RWPE2 (cell line): ENCODE measurements at regions not wholly inside any gene's neighbourhood (a gene's known extent, or its start where the extent isn't known, plus 50 kb on each side); places are given as distances from the start of the nearest gene placed in this dataset.

ENCODE experiments used
- ATAC-seq: fragments of 200-7000 bp; cut with Tn5 transposase; 3 replicates; pipeline ENCODE4 v1.9.1; 2021; ENCODE audit warnings: low read depth
- DNase-seq: peaks from one replicate; pipeline ENCODE4 v3.0.0-alpha.2; 2020; ENCODE audit warnings: low spot score
- H3K27ac ChIP-seq: fragments of 450-650 bp; 2 replicates; pipeline ENCODE4 v1.5.1; 2017; ENCODE audit warnings: mild to moderate bottlenecking; ENCODE audit not compliant: poor library complexity, severe bottlenecking
- H3K27me3 ChIP-seq: fragments of 250-450 bp; sonication (Bioruptor Pico); 2 replicates; pipeline ENCODE4 v1.5.1; 2021; ENCODE audit warnings: mild to moderate bottlenecking, moderate library complexity; ENCODE audit not compliant: insufficient read depth, poor library complexity, severe bottlenecking
- H3K36me3 ChIP-seq: fragments of 250-450 bp; sonication (Bioruptor Pico); 2 replicates; pipeline ENCODE4 v1.5.1; 2020; ENCODE audit warnings: low read depth, mild to moderate bottlenecking, moderate library complexity
- H3K4me1 ChIP-seq: fragments of 250-450 bp; sonication (Bioruptor Pico); 2 replicates; pipeline ENCODE4 v1.5.1; 2021; ENCODE audit warnings: mild to moderate bottlenecking, moderate library complexity; ENCODE audit not compliant: insufficient read depth, poor library complexity, severe bottlenecking
- H3K4me3 ChIP-seq: fragments of 250-450 bp; sonication (Bioruptor Pico); 2 replicates; pipeline ENCODE4 v1.5.1; 2021; ENCODE audit warnings: mild to moderate bottlenecking, moderate library complexity; ENCODE audit not compliant: severe bottlenecking
- H3K9me3 ChIP-seq: fragments of 250-450 bp; sonication (Bioruptor Pico); 2 replicates; pipeline ENCODE4 v1.5.1; 2021; ENCODE audit warnings: mild to moderate bottlenecking, moderate library complexity; ENCODE audit not compliant: severe bottlenecking
- TF ChIP-seq, protein P1 (sequence below): fragments of 450-650 bp; IDR thresholded peaks from one replicate; pipeline ENCODE4 v1.5.1; 2017; ENCODE audit warnings: mild to moderate bottlenecking, moderate library complexity; ENCODE audit not compliant: poor library complexity, severe bottlenecking

DNA sequence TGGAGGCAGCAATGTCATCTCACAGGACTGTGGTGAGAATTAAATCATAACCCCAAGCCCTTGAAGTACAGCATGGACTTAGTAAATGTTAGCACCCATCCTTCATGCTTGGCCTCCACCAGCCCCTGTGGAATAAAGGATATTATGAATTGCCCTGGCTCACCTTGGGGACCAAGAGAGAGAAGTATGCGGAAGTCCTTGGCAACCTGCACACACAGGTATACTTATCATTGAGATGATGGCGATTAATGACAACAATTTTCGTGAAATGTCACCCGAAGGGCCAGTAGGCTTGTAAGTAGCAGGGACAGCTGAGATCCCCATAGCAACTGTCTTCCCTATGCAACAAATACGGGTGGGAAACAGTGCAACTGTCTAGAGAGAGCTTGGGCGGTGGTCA, 102.0 kb downstream of the FAM43A start:
- no peaks in the 10 kb centered on the region for H3K36me3 ChIP-seq
- TF ChIP-seq, protein P1, sequence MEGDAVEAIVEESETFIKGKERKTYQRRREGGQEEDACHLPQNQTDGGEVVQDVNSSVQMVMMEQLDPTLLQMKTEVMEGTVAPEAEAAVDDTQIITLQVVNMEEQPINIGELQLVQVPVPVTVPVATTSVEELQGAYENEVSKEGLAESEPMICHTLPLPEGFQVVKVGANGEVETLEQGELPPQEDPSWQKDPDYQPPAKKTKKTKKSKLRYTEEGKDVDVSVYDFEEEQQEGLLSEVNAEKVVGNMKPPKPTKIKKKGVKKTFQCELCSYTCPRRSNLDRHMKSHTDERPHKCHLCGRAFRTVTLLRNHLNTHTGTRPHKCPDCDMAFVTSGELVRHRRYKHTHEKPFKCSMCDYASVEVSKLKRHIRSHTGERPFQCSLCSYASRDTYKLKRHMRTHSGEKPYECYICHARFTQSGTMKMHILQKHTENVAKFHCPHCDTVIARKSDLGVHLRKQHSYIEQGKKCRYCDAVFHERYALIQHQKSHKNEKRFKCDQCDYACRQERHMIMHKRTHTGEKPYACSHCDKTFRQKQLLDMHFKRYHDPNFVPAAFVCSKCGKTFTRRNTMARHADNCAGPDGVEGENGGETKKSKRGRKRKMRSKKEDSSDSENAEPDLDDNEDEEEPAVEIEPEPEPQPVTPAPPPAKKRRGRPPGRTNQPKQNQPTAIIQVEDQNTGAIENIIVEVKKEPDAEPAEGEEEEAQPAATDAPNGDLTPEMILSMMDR = no peak
- no peak overlapping the region for H3K4me3 ChIP-seq
- H3K27ac ChIP-seq = no peak overlapping the region
- DNase-seq = no peak
- ATAC-seq = no peak
- H3K27me3 ChIP-seq = no peaks in the 10 kb centered on the region
- no peaks in the 10 kb centered on the region for H3K9me3 ChIP-seq
- H3K4me1 ChIP-seq = no peaks in the 10 kb centered on the region

DNA sequence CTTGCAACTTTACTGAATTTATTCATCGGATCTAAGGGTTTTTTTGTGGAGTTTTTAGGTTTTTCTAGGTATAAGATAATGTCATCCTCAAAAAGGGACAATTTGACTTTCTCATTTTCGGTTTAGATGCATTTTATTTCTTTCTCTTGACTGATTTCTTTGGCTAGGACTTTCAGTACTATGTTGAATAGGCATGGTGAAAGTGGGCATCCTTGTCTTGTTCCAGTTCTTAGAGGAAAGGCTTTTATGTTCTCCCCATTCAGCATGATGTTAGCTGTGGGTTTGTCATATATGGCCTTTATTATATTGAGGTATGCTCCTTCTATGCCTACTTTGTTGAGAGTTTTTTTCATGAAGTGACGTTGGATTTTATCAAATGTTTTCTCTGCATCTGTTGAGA, 106.7 kb downstream of the FAM43A start:
- H3K4me3 ChIP-seq = no peak overlapping the region
- H3K4me1 ChIP-seq = no peaks in the 10 kb centered on the region
- TF ChIP-seq, protein P1 = no peak
- DNase-seq (no peak), ATAC-seq (no peak)
- no peak overlapping the region for H3K27ac ChIP-seq
- H3K9me3 ChIP-seq = no peaks in the 10 kb centered on the region
- H3K27me3 ChIP-seq = no peaks in the 10 kb centered on the region
- no peaks in the 10 kb centered on the region for H3K36me3 ChIP-seq

DNA sequence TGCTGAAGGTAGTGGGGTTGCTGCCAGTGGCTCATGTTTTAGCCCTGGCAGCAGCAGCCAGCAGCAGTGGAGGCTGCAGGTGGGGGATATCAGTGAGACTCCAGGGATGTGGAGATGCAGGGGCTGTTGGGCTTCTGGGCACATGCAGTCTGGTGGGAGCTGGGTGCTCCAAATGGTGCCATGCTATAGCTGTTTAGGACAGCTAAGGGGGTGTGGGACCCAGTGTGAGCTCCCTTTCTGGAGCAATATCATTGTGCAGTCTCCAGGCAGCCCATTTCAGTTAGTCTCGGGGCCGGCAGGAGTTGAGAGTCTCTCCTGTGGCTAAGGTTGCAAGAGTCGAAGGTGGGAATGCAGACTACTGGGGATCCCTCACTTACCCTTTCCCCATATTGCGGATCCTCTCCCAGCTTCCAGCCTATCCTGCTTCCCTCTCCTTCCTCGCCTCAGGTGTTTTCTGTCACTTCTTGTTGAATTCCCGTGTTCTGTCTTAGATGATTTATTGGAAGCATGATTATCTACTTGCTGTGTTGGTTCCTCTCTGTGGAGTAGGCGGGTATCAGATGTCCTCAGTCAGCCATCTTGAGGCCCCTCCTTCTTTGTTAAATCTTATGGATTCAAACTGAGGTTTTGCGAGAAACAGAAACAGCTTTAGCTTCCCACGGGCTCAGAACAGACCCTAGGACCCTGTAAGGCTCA, 112.0 kb downstream of the FAM43A start:
- ATAC-seq (no peak), DNase-seq (no peak)
- TF ChIP-seq, protein P1 = no peak
- Histone ChIP-seq H3K9me3 (no peaks in the 10 kb centered on the region), H3K27me3 (no peaks in the 10 kb centered on the region), H3K36me3 (no peaks in the 10 kb centered on the region), H3K4me1 (no peaks in the 10 kb centered on the region), H3K27ac (no peak overlapping the region), H3K4me3 (no peak overlapping the region)

DNA sequence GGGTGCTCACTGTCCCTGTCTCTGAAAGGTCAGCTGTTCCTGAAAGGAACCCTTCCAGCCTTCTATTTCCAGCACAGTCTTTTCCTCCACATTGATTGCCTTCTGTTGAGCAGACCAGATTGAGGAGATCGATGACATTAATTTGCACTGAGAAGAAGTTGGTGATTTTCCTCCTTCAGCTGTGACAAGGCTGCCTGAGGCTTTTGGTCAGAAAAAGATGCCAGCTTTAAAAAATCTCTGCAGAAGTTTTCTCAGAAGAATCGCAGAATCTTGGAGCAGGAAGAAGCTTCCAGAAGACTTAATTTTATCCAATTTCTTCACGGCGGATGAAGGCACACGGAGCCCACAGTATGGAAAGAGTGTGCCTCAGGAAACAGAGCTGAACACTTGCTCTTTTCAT, 112.8 kb downstream of the FAM43A start:
- no peak overlapping the region for H3K4me3 ChIP-seq
- H3K27ac ChIP-seq = no peak overlapping the region
- no peaks in the 10 kb centered on the region for H3K4me1 ChIP-seq
- no peaks in the 10 kb centered on the region for H3K36me3 ChIP-seq
- H3K9me3 ChIP-seq = no peaks in the 10 kb centered on the region
- H3K27me3 ChIP-seq = no peaks in the 10 kb centered on the region
- ATAC-seq = no peak
- TF ChIP-seq, protein P1 = no peak
- DNase-seq = no peak

DNA sequence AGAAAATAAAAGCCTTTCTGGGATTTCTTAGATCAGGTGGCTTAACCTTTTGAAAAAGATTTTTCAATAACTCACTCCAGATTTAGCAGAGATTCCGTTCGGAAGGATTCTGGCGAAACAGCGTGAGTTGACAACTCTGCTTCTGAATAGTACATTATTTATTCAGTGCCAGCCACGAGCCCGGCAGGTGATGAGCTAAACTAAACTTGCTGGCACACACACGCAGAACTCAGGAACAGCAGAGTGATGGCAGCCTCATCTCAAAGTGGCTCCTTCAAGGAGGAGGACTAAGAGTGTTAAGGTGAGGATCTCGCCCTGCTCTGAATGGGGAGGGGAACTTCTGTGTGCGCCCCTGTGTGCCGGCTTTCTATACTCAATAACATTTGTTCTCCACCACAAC, 114.3 kb downstream of the FAM43A start:
- no peaks in the 10 kb centered on the region for H3K27me3 ChIP-seq
- TF ChIP-seq, protein P1 = no peak
- ATAC-seq = no peak
- no peak overlapping the region for H3K27ac ChIP-seq
- H3K4me3 ChIP-seq = no peak overlapping the region
- no peaks in the 10 kb centered on the region for H3K4me1 ChIP-seq
- H3K36me3 ChIP-seq = no peaks in the 10 kb centered on the region
- DNase-seq = peak; percentile 15
- H3K9me3 ChIP-seq = no peaks in the 10 kb centered on the region
